ENCODE measurements at regions not wholly inside any gene's neighbourhood (a gene's known extent, or its start where the extent isn't known, plus 50 kb on each side); places are given as distances from the start of the nearest gene placed in this dataset.
A peak's percentile ranks its signal among the peaks of the same experiment; 100 is the strongest.

GRCh38 chr1:29706936-29707335, 470.6 kb downstream of the PTPRU start:
- Histone ChIP-seq H3K4me3 (ENCODE audit: low read length, poor library complexity, severe bottlenecking) (no peak overlapping the region), H3K4me2 (ENCODE audit: low read depth, low read length, poor library complexity, severe bottlenecking) (no peak overlapping the region), H2AFZ (ENCODE audit: low read length) (no peak overlapping the region), H3K9me2 (replicated peaks; ENCODE audit: low read depth, low read length) (no peaks in the 10 kb centered on the region), H3K36me3 (ENCODE audit: insufficient read depth, low read length) (no peaks in the 10 kb centered on the region), H3K4me1 (ENCODE audit: insufficient read depth, low read length, poor library complexity, severe bottlenecking) (no peaks in the 10 kb centered on the region), H3K9me3 (ENCODE audit: insufficient read depth, low read depth, low read length) (no peaks in the 10 kb centered on the region), H3F3A (ENCODE audit: low read depth) (no peaks in the 10 kb centered on the region), H3K27me3 (ENCODE audit: insufficient read depth, low read length, poor library complexity, severe bottlenecking) (no peaks in the 10 kb centered on the region), H3K9ac (ENCODE audit: low read depth, low read length, poor library complexity, severe bottlenecking) (no peak overlapping the region), H3K79me2 (ENCODE audit: insufficient read depth, low read length) (no peaks in the 10 kb centered on the region), H4K20me1 (ENCODE audit: insufficient read depth, low read length, poor library complexity, severe bottlenecking) (no peaks in the 10 kb centered on the region)
- TF ChIP-seq CTCF (conservative IDR thresholded peaks at IDR 0.05; ENCODE audit: low read length) (no peak), EZH2phosphoT487 (IDR thresholded peaks at IDR 0.05; ENCODE audit: borderline replicate concordance) (no peak)

GRCh38 chr1:29704430-29704829, 468.1 kb downstream of the PTPRU start:
- H3K4me2 ChIP-seq (ENCODE audit: low read depth, low read length, poor library complexity, severe bottlenecking), result no peak overlapping the region
- H3K9me3 ChIP-seq (ENCODE audit: insufficient read depth, low read depth, low read length), result no peaks in the 10 kb centered on the region
- H3K9me2 ChIP-seq (replicated peaks; ENCODE audit: low read depth, low read length), result no peaks in the 10 kb centered on the region
- no peaks in the 10 kb centered on the region for H4K20me1 ChIP-seq (ENCODE audit: insufficient read depth, low read length, poor library complexity, severe bottlenecking)
- no peak overlapping the region for H2AFZ ChIP-seq (ENCODE audit: low read length)
- TF ChIP-seq EZH2phosphoT487 (IDR thresholded peaks at IDR 0.05; ENCODE audit: borderline replicate concordance) (no peak), CTCF (conservative IDR thresholded peaks at IDR 0.05; ENCODE audit: low read length) (no peak)
- no peaks in the 10 kb centered on the region for H3K27me3 ChIP-seq (ENCODE audit: insufficient read depth, low read length, poor library complexity, severe bottlenecking)
- no peaks in the 10 kb centered on the region for H3K79me2 ChIP-seq (ENCODE audit: insufficient read depth, low read length)
- H3K9ac ChIP-seq (ENCODE audit: low read depth, low read length, poor library complexity, severe bottlenecking), result no peak overlapping the region
- no peaks in the 10 kb centered on the region for H3K36me3 ChIP-seq (ENCODE audit: insufficient read depth, low read length)
- H3K4me3 ChIP-seq (ENCODE audit: low read length, poor library complexity, severe bottlenecking), result no peak overlapping the region
- H3F3A ChIP-seq (ENCODE audit: low read depth), result no peaks in the 10 kb centered on the region
- no peaks in the 10 kb centered on the region for H3K4me1 ChIP-seq (ENCODE audit: insufficient read depth, low read length, poor library complexity, severe bottlenecking)

GRCh38 chr1:29703596-29704370, 467.5 kb downstream of the PTPRU start:
- H3K4me2 ChIP-seq (ENCODE audit: low read depth, low read length, poor library complexity, severe bottlenecking), result no peak overlapping the region
- no peaks in the 10 kb centered on the region for H3K36me3 ChIP-seq (ENCODE audit: insufficient read depth, low read length)
- no peaks in the 10 kb centered on the region for H3K27me3 ChIP-seq (ENCODE audit: insufficient read depth, low read length, poor library complexity, severe bottlenecking)
- H3K79me2 ChIP-seq (ENCODE audit: insufficient read depth, low read length), result no peaks in the 10 kb centered on the region
- no peaks in the 10 kb centered on the region for H3K9me3 ChIP-seq (ENCODE audit: insufficient read depth, low read depth, low read length)
- no peaks in the 10 kb centered on the region for H3F3A ChIP-seq (ENCODE audit: low read depth)
- H2AFZ ChIP-seq (ENCODE audit: low read length), result no peak overlapping the region
- TF ChIP-seq EZH2phosphoT487 (IDR thresholded peaks at IDR 0.05; ENCODE audit: borderline replicate concordance), result no peak
- peak; percentile 50 for TF ChIP-seq CTCF (conservative IDR thresholded peaks at IDR 0.05; ENCODE audit: low read length)
- no peak overlapping the region for H3K9ac ChIP-seq (ENCODE audit: low read depth, low read length, poor library complexity, severe bottlenecking)
- no peaks in the 10 kb centered on the region for H3K9me2 ChIP-seq (replicated peaks; ENCODE audit: low read depth, low read length)
- no peak overlapping the region for H3K4me3 ChIP-seq (ENCODE audit: low read length, poor library complexity, severe bottlenecking)
- no peaks in the 10 kb centered on the region for H3K4me1 ChIP-seq (ENCODE audit: insufficient read depth, low read length, poor library complexity, severe bottlenecking)
- no peaks in the 10 kb centered on the region for H4K20me1 ChIP-seq (ENCODE audit: insufficient read depth, low read length, poor library complexity, severe bottlenecking)
